NCI-H510A (cell line): ENCODE measurements at regions not wholly inside any gene's neighbourhood (a gene's known extent, or its start where the extent isn't known, plus 50 kb on each side); places are given as distances from the start of the nearest gene placed in this dataset.
"Not testable (repeated sequence)": the region's sequence is repeated elsewhere in the genome, so short reads cannot be mapped to it uniquely, and the experiment has no call there.

Source experiments
- DNase-seq: peaks from one replicate; lab custom pipeline; 2025; lab: John Stamatoyannopoulos, UW

- no peak for DNase-seq
These were observed 542.8 kb downstream of the GRXCR1 start for GRCh38 chr4:43435291-43435690.

DNA sequence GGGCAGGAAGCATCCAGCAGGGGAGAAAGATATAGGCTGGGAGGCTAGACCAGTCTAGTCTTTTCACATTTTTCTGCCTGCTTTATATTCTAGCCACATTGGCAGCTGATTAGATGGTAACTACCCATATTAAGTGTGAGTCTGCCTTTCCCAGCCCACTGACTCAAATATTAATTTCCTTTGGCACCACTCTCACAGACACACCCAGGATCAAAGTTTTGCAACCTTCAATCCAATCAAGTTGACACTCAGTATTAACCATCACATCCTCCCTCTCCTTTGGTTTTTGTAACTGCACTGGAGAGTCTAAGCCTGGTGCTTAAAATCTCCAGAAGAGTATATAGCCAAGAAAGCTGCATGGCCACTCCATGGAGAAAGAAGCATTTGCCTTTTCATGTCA lies 560.4 kb downstream of the GRXCR1 start:
- no peak for DNase-seq

DNA sequence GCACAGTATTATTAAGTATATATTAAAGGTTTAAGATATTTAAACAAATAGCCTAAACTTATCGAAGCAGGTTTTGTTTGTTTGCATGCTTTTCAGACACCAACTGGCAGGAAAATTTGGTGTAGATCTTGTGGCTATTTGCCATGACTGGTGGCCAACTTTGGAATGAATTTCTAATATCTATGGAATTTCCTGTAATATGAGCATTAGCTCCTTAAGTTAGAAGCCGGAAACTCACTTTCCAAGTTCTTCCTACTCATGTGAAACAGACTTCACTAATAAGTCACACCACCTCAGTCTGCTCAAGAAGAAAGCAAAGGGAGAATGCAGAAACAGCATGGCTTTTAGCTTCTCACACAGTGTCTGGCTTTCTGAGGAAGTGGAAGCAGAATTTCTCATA lies 563.9 kb downstream of the GRXCR1 start:
- DNase-seq, result no peak

DNA sequence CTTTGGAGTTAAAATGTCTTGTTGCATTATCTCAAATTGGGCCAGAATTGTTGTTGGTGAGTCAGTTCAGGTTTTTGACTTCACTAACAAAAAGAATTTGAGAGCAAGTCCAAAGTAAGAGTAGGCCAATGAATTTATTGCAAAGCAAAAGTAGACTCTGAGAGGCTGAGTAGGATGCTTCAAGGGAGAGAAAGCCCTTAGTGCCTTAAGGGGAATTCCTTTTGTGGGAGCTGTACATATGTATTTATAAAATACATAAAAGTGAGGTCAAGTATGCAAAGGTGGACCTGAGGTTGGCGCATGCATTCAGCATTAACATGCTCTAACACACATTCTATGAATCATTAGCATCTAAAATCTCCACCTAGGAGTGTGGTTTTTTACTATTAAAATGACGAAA lies 565.4 kb downstream of the GRXCR1 start:
- DNase-seq, result no peak

GRCh38 chr4:43458293-43458692 lies 565.8 kb downstream of the GRXCR1 start:
- peak; percentile 9 for DNase-seq

DNA sequence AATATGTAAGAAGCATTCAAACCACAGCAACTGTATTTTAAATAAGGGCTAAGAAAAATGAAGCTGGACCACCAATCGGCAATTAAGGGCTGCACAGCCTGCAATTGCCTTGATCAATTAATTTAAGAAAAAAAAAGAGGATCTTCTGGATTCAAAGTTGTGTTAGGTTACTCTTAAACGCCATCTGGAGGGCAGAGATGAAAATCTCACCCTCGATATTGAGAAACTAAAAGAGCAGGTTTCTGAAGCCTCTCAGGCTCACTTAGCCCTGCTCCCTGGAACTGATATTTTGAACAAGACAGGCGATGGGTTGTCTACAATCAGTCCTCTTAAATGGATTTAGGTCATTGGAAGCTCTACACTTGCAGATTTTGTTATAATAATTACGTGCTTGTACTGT lies 579.4 kb downstream of the GRXCR1 start:
- no peak for DNase-seq

DNA sequence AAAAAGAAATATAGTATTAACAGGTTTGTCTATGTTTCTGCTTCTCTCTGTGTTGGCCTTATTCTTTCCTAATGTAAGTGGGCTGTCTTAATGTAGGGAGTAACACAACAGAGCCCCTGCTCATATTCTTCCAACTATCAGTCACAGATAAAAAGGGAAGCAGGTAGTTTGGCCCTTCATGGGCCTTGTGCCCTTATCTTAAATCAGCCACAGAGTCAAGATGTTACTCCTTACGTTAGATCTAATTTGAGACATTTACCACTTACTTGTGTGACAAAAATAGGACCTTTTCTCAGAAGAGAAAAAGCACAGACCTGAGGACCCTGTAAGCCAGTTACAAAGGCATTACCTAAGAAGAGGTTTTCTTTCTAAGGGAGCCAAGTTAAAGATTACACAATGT lies 589.0 kb downstream of the GRXCR1 start:
- no peak for DNase-seq

DNA sequence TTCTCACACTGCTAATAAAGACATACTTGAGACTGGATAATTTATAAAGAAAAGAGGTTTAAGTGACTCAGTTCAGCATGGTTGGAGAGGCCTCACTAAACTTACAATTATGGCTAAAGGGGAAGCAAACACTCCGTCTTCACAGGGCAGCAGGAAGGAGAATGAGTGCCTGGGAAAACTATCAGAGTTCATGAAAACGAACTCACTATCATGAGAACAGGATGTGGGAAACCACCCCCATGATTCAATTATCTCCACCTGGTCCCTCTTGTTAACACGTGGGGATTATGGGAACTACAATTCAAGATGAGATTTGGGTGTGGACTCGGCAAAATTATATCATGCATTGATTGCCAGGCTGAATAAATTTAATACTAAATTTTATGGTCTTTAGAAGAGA lies 592.7 kb downstream of the GRXCR1 start:
- DNase-seq, result no peak

- no peak for DNase-seq
These were observed 603.7 kb downstream of the GRXCR1 start for GRCh38 chr4:43496188-43496587.

GRCh38 chr4:43496602-43497001 lies 604.1 kb downstream of the GRXCR1 start:
- no peak for DNase-seq

DNA sequence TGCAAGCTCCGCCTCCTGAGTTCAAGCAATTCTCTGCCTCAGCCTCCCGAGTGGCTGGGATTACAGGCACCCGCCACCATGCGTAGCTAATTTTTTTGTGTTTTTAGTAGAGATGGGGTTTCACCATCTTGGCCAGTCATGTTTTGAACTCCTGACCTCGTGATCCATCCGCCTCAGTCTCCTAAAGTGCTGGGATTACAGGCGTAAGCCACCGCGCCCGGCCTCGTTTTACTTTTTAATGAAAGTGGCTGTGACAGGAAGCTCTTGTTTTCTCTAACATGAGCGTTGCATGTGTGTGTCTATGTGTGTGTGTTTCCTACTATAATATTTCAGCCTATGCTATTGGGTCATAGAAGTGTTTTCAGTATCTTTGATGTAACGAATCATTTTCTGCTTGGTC lies 613.3 kb downstream of the GRXCR1 start:
- not testable (repeated sequence) for DNase-seq

- no peak for DNase-seq
These were observed 619.7 kb downstream of the GRXCR1 start for GRCh38 chr4:43512253-43512652.

DNA sequence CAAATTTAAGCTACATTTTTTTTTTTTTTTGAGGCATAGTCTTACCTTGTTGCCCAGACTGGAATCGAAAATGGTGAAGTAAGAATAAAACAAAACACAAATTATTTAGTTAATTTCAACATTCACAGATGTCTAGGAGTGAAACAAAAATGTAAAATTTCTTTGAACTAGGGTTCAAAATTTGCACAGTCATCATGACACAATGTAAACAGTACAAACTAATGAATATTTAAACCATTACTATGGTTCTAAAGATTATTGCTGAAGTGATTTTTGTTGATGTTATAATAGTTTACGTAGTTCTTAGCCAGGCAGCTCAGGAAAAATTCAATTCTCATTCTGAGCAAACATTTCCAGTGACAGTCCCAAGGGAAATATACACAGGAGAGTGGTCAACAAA lies 633.1 kb downstream of the GRXCR1 start:
- no peak for DNase-seq

- no peak for DNase-seq
These were observed 655.0 kb downstream of the GRXCR1 start for GRCh38 chr4:43547561-43547960.

DNA sequence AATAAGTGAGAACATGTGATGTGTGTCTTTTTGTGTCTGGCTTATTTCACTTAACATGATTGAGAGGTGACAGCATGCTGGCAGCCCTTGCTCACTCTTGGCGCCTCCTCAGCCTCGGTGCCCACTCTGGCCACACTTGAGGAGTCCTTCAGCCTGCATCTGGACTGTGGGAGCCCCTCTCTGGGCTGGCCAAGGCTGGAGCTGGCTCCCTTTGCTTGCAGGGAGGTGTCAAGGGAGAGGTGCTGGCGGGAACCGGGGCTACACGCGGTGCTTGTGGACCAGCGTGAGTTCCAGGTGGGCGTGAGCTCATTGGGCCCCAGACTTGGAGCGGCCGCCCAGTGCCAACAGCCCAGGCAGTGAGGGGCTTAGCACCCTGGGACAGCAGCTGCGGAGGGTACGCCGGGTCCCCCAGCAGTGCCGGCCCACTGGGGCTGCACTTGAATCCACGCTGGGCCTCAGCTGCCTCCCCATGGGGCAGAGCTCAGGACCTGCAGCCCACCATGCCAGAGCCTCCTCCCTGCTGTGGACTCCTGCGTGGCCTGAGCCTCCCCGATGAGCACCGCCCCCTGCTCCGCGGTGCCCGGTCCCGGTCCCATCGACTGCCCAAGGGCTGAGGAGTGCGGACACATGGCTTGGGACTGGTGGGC lies 658.6 kb downstream of the GRXCR1 start:
- DNase-seq, result no peak

GRCh38 chr4:43556262-43556661 lies 663.7 kb downstream of the GRXCR1 start:
- DNase-seq, result no peak

- DNase-seq, result no peak
These were observed 667.5 kb downstream of the GRXCR1 start for GRCh38 chr4:43560047-43560446.

GRCh38 chr4:43564107-43564506 lies 671.6 kb downstream of the GRXCR1 start:
- DNase-seq, result no peak

- DNase-seq, result no peak
These were observed 672.1 kb downstream of the GRXCR1 start for GRCh38 chr4:43564591-43564990.

DNA sequence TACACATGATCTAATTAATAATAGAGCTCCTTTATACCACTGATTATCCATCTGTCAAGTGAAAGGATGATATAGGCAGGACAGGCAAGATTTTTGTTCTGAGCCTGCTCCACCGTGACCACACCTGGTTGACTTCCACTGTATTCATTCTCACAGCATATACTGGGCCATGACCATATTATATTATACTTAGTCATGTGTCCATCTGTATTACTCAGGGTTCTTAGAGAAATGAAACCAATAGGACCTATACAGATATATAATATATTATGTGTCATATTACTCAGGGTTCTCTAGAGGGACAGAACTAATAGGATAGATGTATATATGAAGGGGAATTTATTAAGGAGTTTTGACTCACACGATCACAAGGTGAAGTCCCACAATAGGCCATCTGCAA lies 675.1 kb downstream of the GRXCR1 start:
- no peak for DNase-seq

DNA sequence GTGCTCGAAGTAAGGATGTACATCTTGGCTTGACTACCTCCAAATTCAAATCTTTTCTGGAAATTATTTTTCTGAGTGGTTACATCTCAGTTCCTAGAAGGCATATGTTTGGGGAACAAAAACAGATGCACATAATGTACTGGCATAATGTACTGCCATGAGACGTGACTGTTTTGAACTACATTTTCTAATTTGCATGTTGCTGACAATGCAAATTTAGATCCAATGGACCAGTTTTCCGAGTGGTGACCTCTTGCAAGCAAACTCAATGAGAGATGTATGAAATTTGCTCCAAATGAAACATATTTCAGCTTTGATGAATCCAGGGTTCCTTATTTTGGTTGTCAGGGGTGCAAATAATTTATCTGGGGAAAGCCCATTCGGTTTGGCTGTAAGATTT lies 694.3 kb downstream of the GRXCR1 start:
- no peak for DNase-seq

- DNase-seq, result no peak
These were observed 695.2 kb downstream of the GRXCR1 start for GRCh38 chr4:43587758-43588157.

- no peak for DNase-seq
These were observed 714.9 kb downstream of the GRXCR1 start for GRCh38 chr4:43607400-43607799.

- no peak for DNase-seq
These were observed 715.4 kb downstream of the GRXCR1 start for GRCh38 chr4:43607827-43608461.
